ENCODE measurements at regions not wholly inside any gene's neighbourhood (a gene's known extent, or its start where the extent isn't known, plus 50 kb on each side); places are given as distances from the start of the nearest gene placed in this dataset.

GRCh38 chr2:205869439-205869838, 187.1 kb downstream of the NRP2 start:
- Histone ChIP-seq H3K27ac (ENCODE audit: low read length) (no peak overlapping the region), H3K4me1 (ENCODE audit: control insufficient read depth, insufficient read depth, low read length) (no peaks in the 10 kb centered on the region), H3K4me3 (ENCODE audit: low read depth in 2 of 2, low read length in 2 of 2) (no peak overlapping the region), H3K36me3 (ENCODE audit: control insufficient read depth, insufficient read depth, low read length) (no peaks in the 10 kb centered on the region), H3K9me3 (ENCODE audit: control insufficient read depth, insufficient read depth, low read depth, low read length) (no peaks in the 10 kb centered on the region), H3K27me3 (ENCODE audit: control insufficient read depth, insufficient read depth, low read length) (peaks cover 2% of the 10 kb centered on the region)
- ATAC-seq (no peak), DNase-seq (ENCODE audit: low read depth, low spot score) (no peak)
- ChIA-PET POLR2A (no interaction called here), CTCF (no interaction called here)
- no TSS peak for BruUV-seq (replicated peaks)
- in situ Hi-C loops (cut with HindIII; ENCODE audit: low pct_unique_long_range_greater_than_20kb, low sequenced_read_pairs) (no loop called here), intact Hi-C loops (cut with micrococcal nuclease; ENCODE audit: unreplicated experiment) (no loop called here)
- TF ChIP-seq TCF7L2 (IDR thresholded peaks at IDR 0.05; ENCODE audit: low read depth, low read length): no peak
- no peak for TF ChIP-seq POLR2AphosphoS5 (IDR thresholded peaks at IDR 0.05; ENCODE audit: low read depth, low read length)
- TF ChIP-seq SIN3A (IDR thresholded peaks at IDR 0.05; ENCODE audit: borderline replicate concordance, insufficient read depth, low read depth, low read length): no peak
- TF ChIP-seq CTCF (IDR thresholded peaks at IDR 0.05): no peak
- TF ChIP-seq REST (IDR thresholded peaks at IDR 0.05; ENCODE audit: insufficient read depth in 1 of 2, low read depth in 2 of 2, low read length in 1 of 2): no peak

GRCh38 chr2:205868773-205869333, 186.6 kb downstream of the NRP2 start:
- ChIA-PET CTCF (no interaction called here), POLR2A (no interaction called here)
- Histone ChIP-seq H3K4me1 (ENCODE audit: control insufficient read depth, insufficient read depth, low read length) (no peaks in the 10 kb centered on the region), H3K9me3 (ENCODE audit: control insufficient read depth, insufficient read depth, low read depth, low read length) (no peaks in the 10 kb centered on the region), H3K36me3 (ENCODE audit: control insufficient read depth, insufficient read depth, low read length) (no peaks in the 10 kb centered on the region), H3K4me3 (ENCODE audit: low read depth in 2 of 2, low read length in 2 of 2) (no peak overlapping the region), H3K27me3 (ENCODE audit: control insufficient read depth, insufficient read depth, low read length) (peaks cover 2% of the 10 kb centered on the region), H3K27ac (ENCODE audit: low read length) (no peak overlapping the region)
- BruUV-seq (replicated peaks): no TSS peak
- intact Hi-C loops (cut with micrococcal nuclease; ENCODE audit: unreplicated experiment) (no loop called here), in situ Hi-C loops (cut with HindIII; ENCODE audit: low pct_unique_long_range_greater_than_20kb, low sequenced_read_pairs) (no loop called here)
- TF ChIP-seq CTCF (IDR thresholded peaks at IDR 0.05) (no peak), POLR2AphosphoS5 (IDR thresholded peaks at IDR 0.05; ENCODE audit: low read depth, low read length) (no peak), SIN3A (IDR thresholded peaks at IDR 0.05; ENCODE audit: borderline replicate concordance, insufficient read depth, low read depth, low read length) (no peak), REST (IDR thresholded peaks at IDR 0.05; ENCODE audit: insufficient read depth in 1 of 2, low read depth in 2 of 2, low read length in 1 of 2) (no peak), TCF7L2 (IDR thresholded peaks at IDR 0.05; ENCODE audit: low read depth, low read length) (no peak)
- DNase-seq (ENCODE audit: low read depth, low spot score): no peak
- no peak for ATAC-seq

Data from Panc1 (cell line).